ENCODE measurements at regions not wholly inside any gene's neighbourhood (a gene's known extent, or its start where the extent isn't known, plus 50 kb on each side); places are given as distances from the start of the nearest gene placed in this dataset.

DNA sequence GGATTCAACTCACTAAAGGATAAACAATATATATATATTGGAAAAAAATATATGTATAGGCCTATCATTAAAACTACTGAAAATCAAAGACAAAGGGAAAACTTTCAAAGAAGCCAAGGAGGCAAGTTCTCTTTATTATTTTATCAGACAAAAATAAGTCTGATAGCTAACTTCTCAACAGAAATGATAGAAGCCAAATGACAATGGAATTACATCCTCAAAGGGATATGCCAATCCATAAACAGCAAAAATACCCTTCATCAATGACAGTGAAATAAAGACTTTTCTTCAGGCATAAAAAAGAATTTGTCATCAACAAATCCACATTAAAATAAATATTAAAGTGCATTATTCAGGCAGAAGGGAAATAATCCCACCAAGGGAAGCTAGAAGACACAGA lies 393.4 kb downstream of the ZFHX3 start:
- TF ChIP-seq POLR2A (IDR thresholded peaks at IDR 0.05) (no peak), CTCF (IDR thresholded peaks at IDR 0.05 in 8 of 11, conservative IDR thresholded peaks at IDR 0.05 in 3 of 11) (no peak)
